Activated T-helper 1 cell treated with anti-CD3 and anti-CD28 coated beads, Interleukin-2, amount 50 U/mL, for 16 hours (primary cell): ENCODE measurements at regions not wholly inside any gene's neighbourhood (a gene's known extent, or its start where the extent isn't known, plus 50 kb on each side); places are given as distances from the start of the nearest gene placed in this dataset.

Experiments
- DNase-seq, 2 donors: peaks; one replicate each; pipeline ENCODE4 v3.0.0-alpha.2; 2020; ENCODE audit warnings: low read depth in 1 of 2, low spot score in 1 of 2

- no peak for DNase-seq
These were observed 52.7 kb upstream of the ERCC6L2 start for GRCh38 chr9:95822583-95823431.

- no peak for DNase-seq
These were observed 53.5 kb upstream of the ERCC6L2 start for GRCh38 chr9:95822015-95822414.

GRCh38 chr9:95820074-95820473, 55.4 kb upstream of the ERCC6L2 start:
- no peak for DNase-seq

- DNase-seq, result no peak
These were observed 55.9 kb upstream of the ERCC6L2 start for GRCh38 chr9:95819636-95820035.

- DNase-seq, result no peak
These were observed 58.3 kb upstream of the ERCC6L2 start for GRCh38 chr9:95817205-95817604.

GRCh38 chr9:95816716-95817115, 58.8 kb upstream of the ERCC6L2 start:
- no peak for DNase-seq

- no peak for DNase-seq
These were observed 59.5 kb upstream of the ERCC6L2 start for GRCh38 chr9:95815961-95816360.

- DNase-seq, result no peak
These were observed 60.4 kb upstream of the ERCC6L2 start for GRCh38 chr9:95815133-95815532.

- DNase-seq, result no peak
These were observed 61.6 kb upstream of the ERCC6L2 start for GRCh38 chr9:95813923-95814322.

- no peak for DNase-seq
These were observed 64.7 kb upstream of the ERCC6L2 start for GRCh38 chr9:95810814-95811213.

- no peak for DNase-seq
These were observed 65.4 kb upstream of the ERCC6L2 start for GRCh38 chr9:95810133-95810532.

- DNase-seq, result no peak
These were observed 65.8 kb upstream of the ERCC6L2 start for GRCh38 chr9:95809686-95810085.

- no peak for DNase-seq
These were observed 67.5 kb upstream of the ERCC6L2 start for GRCh38 chr9:95808011-95808410.

- DNase-seq, result no peak
These were observed 68.1 kb upstream of the ERCC6L2 start for GRCh38 chr9:95807326-95807947.

- no peak for DNase-seq
These were observed 72.3 kb upstream of the ERCC6L2 start for GRCh38 chr9:95803197-95803596.

- DNase-seq, result no peak
These were observed 73.7 kb upstream of the ERCC6L2 start for GRCh38 chr9:95801797-95802196.

- no peak for DNase-seq
These were observed 79.5 kb upstream of the ERCC6L2 start for GRCh38 chr9:95796029-95796428.

- no peak for DNase-seq
These were observed 81.3 kb upstream of the ERCC6L2 start for GRCh38 chr9:95793924-95794828.

GRCh38 chr9:95791695-95792094, 83.8 kb upstream of the ERCC6L2 start:
- DNase-seq, result no peak

- no peak for DNase-seq
These were observed 84.2 kb upstream of the ERCC6L2 start for GRCh38 chr9:95791286-95791685.

GRCh38 chr9:95788521-95788991, 86.9 kb upstream of the ERCC6L2 start:
- no peak for DNase-seq

- DNase-seq, result no peak
These were observed 87.5 kb upstream of the ERCC6L2 start for GRCh38 chr9:95788021-95788420.
